Muscle layer of duodenum (tissue), 2 donors: ENCODE measurements at regions not wholly inside any gene's neighbourhood (a gene's known extent, or its start where the extent isn't known, plus 50 kb on each side); places are given as distances from the start of the nearest gene placed in this dataset.
"Not testable (repeated sequence)": the region's sequence is repeated elsewhere in the genome, so short reads cannot be mapped to it uniquely, and the experiment has no call there.

Source experiments
- H3K27ac ChIP-seq: one replicate; pipeline ENCODE4 v1.7.0; 2013; ENCODE audit warnings: mild to moderate bottlenecking, low read length
- H3K27me3 ChIP-seq: one replicate; pipeline ENCODE4 v1.7.0; 2013; ENCODE audit warnings: low read depth, mild to moderate bottlenecking, control low read depth, low read length
- H3K36me3 ChIP-seq, 2 donors: one replicate each; pipeline ENCODE4 v1.7.0; 2013; ENCODE audit warnings: low read length in 2 of 2, control low read depth in 1 of 2, mild to moderate bottlenecking in 1 of 2; ENCODE audit not compliant: insufficient read depth in 2 of 2, control insufficient read depth in 1 of 2
- H3K4me1 ChIP-seq, 2 donors: one replicate each; pipeline ENCODE4 v1.7.0; 2013; ENCODE audit warnings: low read length in 2 of 2, mild to moderate bottlenecking in 2 of 2, control low read depth in 1 of 2, moderate library complexity in 1 of 2; ENCODE audit not compliant: insufficient read depth in 2 of 2, control insufficient read depth in 1 of 2
- H3K4me3 ChIP-seq, 2 donors: one replicate each; pipeline ENCODE4 v1.7.0; 2013; ENCODE audit warnings: low read length in 2 of 2, low read depth in 1 of 2, mild to moderate bottlenecking in 1 of 2
- H3K9me3 ChIP-seq, 2 donors: one replicate each; pipeline ENCODE4 v1.7.0; 2013; ENCODE audit warnings: low read length in 2 of 2, control low read depth in 1 of 2, mild to moderate bottlenecking in 1 of 2; ENCODE audit not compliant: control insufficient read depth in 1 of 2
- donor health status: healthy.

- no peak overlapping the region for H3K27ac ChIP-seq
- H3K36me3 ChIP-seq = no peaks in the 10 kb centered on the region
- no peaks in the 10 kb centered on the region for H3K9me3 ChIP-seq
- H3K27me3 ChIP-seq = no peaks in the 10 kb centered on the region
- H3K4me3 ChIP-seq = no peak overlapping the region
- no peaks in the 10 kb centered on the region for H3K4me1 ChIP-seq
Observed at GRCh38 chr6:6878887-6879585, 228.7 kb upstream of the RREB1 start.

DNA sequence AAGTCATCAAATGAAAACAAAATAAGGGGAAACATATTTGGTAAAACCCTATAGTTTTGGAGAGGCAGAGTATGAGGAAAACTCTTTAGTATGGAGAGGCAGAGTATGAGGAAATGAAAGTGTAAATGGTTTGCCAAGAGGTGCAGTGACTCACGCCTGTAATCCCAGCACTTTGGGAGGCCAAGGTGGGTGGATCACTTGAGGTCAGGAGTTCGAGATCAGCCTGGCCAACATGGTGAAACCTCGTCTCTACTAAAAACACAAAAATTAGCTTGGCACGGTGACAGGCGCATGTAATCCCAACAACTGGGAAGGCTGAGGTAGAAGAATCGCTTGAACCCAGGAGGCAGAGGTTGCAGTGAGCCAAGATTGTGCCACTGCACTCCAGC, 228.2 kb upstream of the RREB1 start:
- not testable (repeated sequence) for H3K4me3 ChIP-seq, H3K36me3 ChIP-seq, H3K9me3 ChIP-seq, H3K27me3 ChIP-seq, H3K4me1 ChIP-seq, H3K27ac ChIP-seq

- no peak overlapping the region for H3K27ac ChIP-seq
- peaks cover 0 to 3% of the 10 kb centered on the region in 2 donors for H3K4me1 ChIP-seq
- H3K36me3 ChIP-seq = no peaks in the 10 kb centered on the region
- no peak overlapping the region for H3K4me3 ChIP-seq
- H3K9me3 ChIP-seq = no peaks in the 10 kb centered on the region
- H3K27me3 ChIP-seq = no peaks in the 10 kb centered on the region
Observed at GRCh38 chr6:6880745-6881437, 226.9 kb upstream of the RREB1 start.

DNA sequence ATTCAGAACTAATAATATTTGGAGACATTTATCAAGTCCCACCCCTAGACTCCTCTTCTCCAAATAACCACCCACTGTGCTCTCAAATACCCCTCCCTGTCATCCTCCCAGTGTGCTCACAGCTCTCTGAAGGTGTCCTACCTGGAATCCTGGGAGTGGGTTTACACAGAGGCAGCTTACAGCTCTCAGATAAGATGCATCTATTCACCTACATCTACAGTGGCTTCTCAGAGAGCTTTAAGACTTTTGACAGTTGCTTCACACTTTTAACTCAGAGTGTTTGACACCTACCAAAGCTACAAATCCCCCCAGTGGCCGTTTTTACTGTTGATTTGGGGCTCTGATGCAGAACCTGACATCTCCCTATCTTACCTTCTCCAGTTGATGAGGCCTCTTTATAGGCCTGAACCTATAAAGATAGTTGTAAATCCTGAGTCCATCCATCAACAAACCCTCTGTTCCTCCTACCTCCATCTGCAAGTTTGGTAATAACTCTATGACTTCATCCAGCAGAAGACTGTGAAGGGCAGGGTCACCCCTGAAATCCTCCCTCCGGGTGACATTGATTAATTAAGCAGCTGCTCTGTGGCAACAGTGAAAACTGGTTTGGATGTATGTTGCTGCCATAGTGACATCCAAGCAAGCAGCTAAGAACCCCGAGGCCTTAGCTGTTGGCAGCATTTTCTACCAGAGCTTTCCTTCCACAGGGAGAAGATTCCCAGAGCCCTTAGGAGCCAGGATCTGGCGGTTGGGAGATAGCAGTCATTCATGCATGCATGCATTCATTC, 226.1 kb upstream of the RREB1 start:
- Histone ChIP-seq H3K36me3 (no peaks in the 10 kb centered on the region), H3K4me3 (no peak overlapping the region), H3K4me1 (peaks cover 0 to 4% of the 10 kb centered on the region in 2 donors), H3K27me3 (no peaks in the 10 kb centered on the region), H3K27ac (no peak overlapping the region), H3K9me3 (no peaks in the 10 kb centered on the region)

DNA sequence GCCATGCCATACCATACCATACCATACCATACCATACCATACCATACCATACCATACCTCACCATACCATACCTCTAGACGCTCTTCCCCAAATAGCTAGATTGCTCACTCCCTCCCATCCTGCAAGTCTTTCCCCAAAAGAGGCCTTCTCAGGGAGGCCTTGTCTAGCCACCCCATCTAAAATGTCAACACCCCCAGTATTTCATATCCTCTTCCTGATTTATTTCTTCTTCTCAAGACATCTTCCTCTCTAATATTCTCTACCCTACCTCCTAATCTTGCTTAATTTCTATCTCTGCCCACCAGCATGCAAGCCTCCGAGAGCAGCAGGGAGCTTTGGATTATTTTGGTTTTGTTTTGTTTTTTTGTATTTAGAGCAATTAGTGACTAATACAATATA, 225.2 kb upstream of the RREB1 start:
- Histone ChIP-seq H3K4me3 (no peak overlapping the region), H3K36me3 (no peaks in the 10 kb centered on the region), H3K9me3 (no peaks in the 10 kb centered on the region), H3K27ac (no peak overlapping the region), H3K27me3 (no peaks in the 10 kb centered on the region), H3K4me1 (peaks cover 0 to 4% of the 10 kb centered on the region in 2 donors)

- H3K4me1 ChIP-seq = peaks cover 0 to 4% of the 10 kb centered on the region in 2 donors
Observed at GRCh38 chr6:6883011-6883410, 224.8 kb upstream of the RREB1 start.

DNA sequence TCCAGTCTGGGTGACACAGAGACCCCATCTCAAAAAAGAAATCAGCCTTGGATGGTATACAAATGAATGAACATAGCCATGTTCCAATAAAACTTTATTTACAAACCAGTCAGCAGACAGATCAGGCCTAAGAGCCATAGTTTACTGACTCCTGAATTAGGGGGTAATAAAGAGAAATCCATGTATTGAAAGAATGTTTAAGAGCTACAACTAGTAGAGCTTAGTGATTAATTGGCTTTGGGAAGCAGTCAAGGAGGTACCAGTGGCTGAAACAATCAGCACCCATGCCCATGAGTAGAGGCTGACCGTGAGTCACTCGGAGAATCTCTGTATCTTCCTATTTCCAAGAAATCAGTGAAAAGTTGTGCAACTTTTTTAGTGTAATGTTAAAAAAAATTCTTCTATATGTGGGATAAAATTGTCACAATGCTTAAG, 223.6 kb upstream of the RREB1 start:
- no peak overlapping the region for H3K27ac ChIP-seq
- no peaks in the 10 kb centered on the region for H3K36me3 ChIP-seq
- H3K27me3 ChIP-seq = no peaks in the 10 kb centered on the region

More at GRCh38 chr6:6883011-6883410, 224.8 kb upstream of the RREB1 start:
- no peaks in the 10 kb centered on the region for H3K36me3 ChIP-seq
- H3K9me3 ChIP-seq = no peaks in the 10 kb centered on the region
- H3K27me3 ChIP-seq = no peaks in the 10 kb centered on the region
- H3K27ac ChIP-seq = no peak overlapping the region
- H3K4me3 ChIP-seq = no peak overlapping the region

GRCh38 chr6:6884916-6885315, 222.8 kb upstream of the RREB1 start:
- no peaks in the 10 kb centered on the region for H3K9me3 ChIP-seq
- H3K4me1 ChIP-seq = peaks cover 0 to 6% of the 10 kb centered on the region in 2 donors
- H3K4me3 ChIP-seq = no peak overlapping the region
- no peak overlapping the region for H3K27ac ChIP-seq
- H3K27me3 ChIP-seq = no peaks in the 10 kb centered on the region
- no peaks in the 10 kb centered on the region for H3K36me3 ChIP-seq

More for the DNA sequence above, 223.6 kb upstream of the RREB1 start:
- peaks cover 0 to 4% of the 10 kb centered on the region in 2 donors for H3K4me1 ChIP-seq
- no peak overlapping the region for H3K4me3 ChIP-seq
- no peaks in the 10 kb centered on the region for H3K9me3 ChIP-seq

DNA sequence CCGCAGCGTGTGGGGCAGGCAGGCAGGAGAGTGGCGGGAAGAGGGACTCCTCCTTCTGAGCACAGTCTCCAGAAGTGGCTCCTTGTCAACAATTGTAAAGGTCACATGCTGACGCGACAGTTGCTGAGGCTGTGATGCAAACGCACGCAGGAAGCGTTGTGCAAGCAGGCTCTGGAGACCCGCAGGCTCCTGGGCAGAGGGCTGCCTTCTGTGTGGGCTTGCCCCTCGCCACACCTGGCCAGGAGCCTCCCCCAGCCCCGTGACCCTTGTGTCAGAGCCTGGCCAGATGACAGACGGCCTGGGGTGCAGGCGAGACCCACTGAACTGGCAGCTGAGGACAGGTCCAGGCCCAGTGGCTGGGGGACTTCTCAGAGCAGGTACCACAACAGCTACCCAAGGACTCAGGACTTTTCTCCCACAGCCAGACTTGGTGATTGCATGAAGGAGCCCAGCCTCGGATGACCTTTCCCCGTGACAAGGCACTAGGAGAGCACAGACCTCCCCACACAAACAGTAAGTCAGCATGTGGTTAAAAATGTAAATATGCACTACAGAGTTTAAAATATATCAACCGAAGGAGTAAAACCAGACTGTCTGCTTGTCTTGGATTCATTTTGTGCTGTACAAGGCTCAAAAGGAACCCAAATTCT, 222.1 kb upstream of the RREB1 start:
- no peak overlapping the region for H3K4me3 ChIP-seq
- H3K9me3 ChIP-seq = no peaks in the 10 kb centered on the region
- H3K27ac ChIP-seq = peak overlapping the region; percentile 71
- H3K27me3 ChIP-seq = no peaks in the 10 kb centered on the region
- H3K36me3 ChIP-seq = no peaks in the 10 kb centered on the region
- H3K4me1 ChIP-seq = peaks cover 2 to 13% of the 10 kb centered on the region in 2 donors

GRCh38 chr6:6886171-6886885, 221.4 kb upstream of the RREB1 start:
- Histone ChIP-seq H3K36me3 (no peaks in the 10 kb centered on the region), H3K4me1 (peaks cover 6 to 15% of the 10 kb centered on the region in 2 donors), H3K9me3 (no peaks in the 10 kb centered on the region), H3K27ac (peak overlapping the region; percentile 71), H3K4me3 (no peak overlapping the region), H3K27me3 (no peaks in the 10 kb centered on the region)
